GM12873 (cell line): ENCODE measurements at regions not wholly inside any gene's neighbourhood (a gene's known extent, or its start where the extent isn't known, plus 50 kb on each side); places are given as distances from the start of the nearest gene placed in this dataset.

Experiments
- TF ChIP-seq, protein P1 (sequence below): IDR thresholded peaks from 2 replicates; pipeline ENCODE4 v1.5.1; 2012; ENCODE audit warnings: low read depth, mild to moderate bottlenecking, moderate library complexity, low read length, control low read depth; ENCODE audit not compliant: insufficient read depth; ENCODE audit errors: missing control alignments

DNA sequence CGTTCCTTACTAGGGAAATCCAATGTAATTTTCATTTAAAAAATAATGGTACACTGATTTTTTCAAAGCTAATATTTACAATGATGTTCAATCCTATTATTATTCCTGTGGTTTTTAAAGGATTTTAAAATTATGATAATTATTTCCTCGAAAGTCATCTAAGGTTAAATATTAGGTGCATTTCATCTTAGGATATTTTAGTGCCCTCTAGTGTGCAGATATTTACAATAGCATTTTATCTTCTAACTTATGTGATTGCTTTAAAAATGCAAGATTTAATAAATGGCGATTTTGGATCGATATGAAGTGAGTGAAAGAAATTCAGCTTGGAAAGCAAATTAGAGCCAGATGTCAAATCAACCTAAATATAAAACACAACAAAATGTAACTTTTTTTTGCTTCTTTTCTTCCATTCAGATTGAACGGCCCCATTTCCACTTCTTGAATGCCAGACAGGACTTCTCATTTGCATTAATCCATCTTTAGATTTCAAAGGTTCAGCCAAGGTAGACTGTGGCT, 293.5 kb downstream of the SLC6A15 start:
- TF ChIP-seq, protein P1, sequence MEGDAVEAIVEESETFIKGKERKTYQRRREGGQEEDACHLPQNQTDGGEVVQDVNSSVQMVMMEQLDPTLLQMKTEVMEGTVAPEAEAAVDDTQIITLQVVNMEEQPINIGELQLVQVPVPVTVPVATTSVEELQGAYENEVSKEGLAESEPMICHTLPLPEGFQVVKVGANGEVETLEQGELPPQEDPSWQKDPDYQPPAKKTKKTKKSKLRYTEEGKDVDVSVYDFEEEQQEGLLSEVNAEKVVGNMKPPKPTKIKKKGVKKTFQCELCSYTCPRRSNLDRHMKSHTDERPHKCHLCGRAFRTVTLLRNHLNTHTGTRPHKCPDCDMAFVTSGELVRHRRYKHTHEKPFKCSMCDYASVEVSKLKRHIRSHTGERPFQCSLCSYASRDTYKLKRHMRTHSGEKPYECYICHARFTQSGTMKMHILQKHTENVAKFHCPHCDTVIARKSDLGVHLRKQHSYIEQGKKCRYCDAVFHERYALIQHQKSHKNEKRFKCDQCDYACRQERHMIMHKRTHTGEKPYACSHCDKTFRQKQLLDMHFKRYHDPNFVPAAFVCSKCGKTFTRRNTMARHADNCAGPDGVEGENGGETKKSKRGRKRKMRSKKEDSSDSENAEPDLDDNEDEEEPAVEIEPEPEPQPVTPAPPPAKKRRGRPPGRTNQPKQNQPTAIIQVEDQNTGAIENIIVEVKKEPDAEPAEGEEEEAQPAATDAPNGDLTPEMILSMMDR: no peak

GRCh38 chr12:84607170-84607819, 305.3 kb downstream of the SLC6A15 start:
- TF ChIP-seq, protein P1: no peak

- TF ChIP-seq, protein P1: no peak
Observed at GRCh38 chr12:84605983-84606382, 306.6 kb downstream of the SLC6A15 start.

GRCh38 chr12:84604551-84604950, 308.0 kb downstream of the SLC6A15 start:
- TF ChIP-seq, protein P1: no peak

- TF ChIP-seq, protein P1: no peak
Observed at GRCh38 chr12:84603484-84604248, 308.9 kb downstream of the SLC6A15 start.

GRCh38 chr12:84601483-84601882, 311.1 kb downstream of the SLC6A15 start:
- TF ChIP-seq, protein P1: no peak

GRCh38 chr12:84599539-84599938, 313.1 kb downstream of the SLC6A15 start:
- TF ChIP-seq, protein P1: no peak
